ENCODE measurements at regions not wholly inside any gene's neighbourhood (a gene's known extent, or its start where the extent isn't known, plus 50 kb on each side); places are given as distances from the start of the nearest gene placed in this dataset.

GRCh38 chr6:88512951-88513350 lies 346.8 kb upstream of the CNR1 start:
- H3K27ac Mint-ChIP-seq = peak overlapping the region; percentile 26
- Histone ChIP-seq H3K9ac (no peak overlapping the region), H3K27me3 (no peaks in the 10 kb centered on the region), H3K9me3 (ENCODE audit: low read depth) (peaks cover 1% of the 10 kb centered on the region), H2AFZ (replicated peaks) (no peak overlapping the region), H3K36me3 (no peaks in the 10 kb centered on the region), H3K27ac (no peak overlapping the region), H3K4me2 (no peak overlapping the region), H3K79me2 (ENCODE audit: low read depth) (no peaks in the 10 kb centered on the region), H3K4me1 (no peaks in the 10 kb centered on the region), H4K20me1 (ENCODE audit: low read depth) (no peaks in the 10 kb centered on the region), H3F3A (ENCODE audit: low read depth) (no peaks in the 10 kb centered on the region), H3K4me3 (no peak overlapping the region)
- no peaks in the 10 kb centered on the region for H3K36me3 Mint-ChIP-seq
- H3K9me3 Mint-ChIP-seq = peaks cover 7% of the 10 kb centered on the region
- TF ChIP-seq EZH2 (IDR thresholded peaks at IDR 0.05) (no peak), CTCF (IDR thresholded peaks at IDR 0.05) (no peak), EZH2phosphoT487 (IDR thresholded peaks at IDR 0.05) (no peak)
- no peak for DNase-seq (ENCODE audit: low spot score)
- no peak overlapping the region for H3K4me3 Mint-ChIP-seq
- H3K27me3 Mint-ChIP-seq (ENCODE audit: insufficient read depth, low read depth) = peaks cover 9% of the 10 kb centered on the region
- H3K4me1 Mint-ChIP-seq = peaks cover 7% of the 10 kb centered on the region

GRCh38 chr6:88502391-88502790 lies 336.2 kb upstream of the CNR1 start:
- H3K36me3 ChIP-seq = no peaks in the 10 kb centered on the region
- no peak overlapping the region for H3K4me2 ChIP-seq
- no peak overlapping the region for H3K9ac ChIP-seq
- H3F3A ChIP-seq (ENCODE audit: low read depth) = no peaks in the 10 kb centered on the region
- Mint-ChIP-seq H3K4me3 (no peak overlapping the region), H3K36me3 (no peaks in the 10 kb centered on the region), H3K27ac (no peak overlapping the region), H3K9me3 (peaks cover 18% of the 10 kb centered on the region), H3K27me3 (ENCODE audit: insufficient read depth, low read depth) (peaks cover 2% of the 10 kb centered on the region), H3K4me1 (peaks cover 3% of the 10 kb centered on the region)
- no peaks in the 10 kb centered on the region for H3K27me3 ChIP-seq
- no peak for TF ChIP-seq EZH2phosphoT487 (IDR thresholded peaks at IDR 0.05)
- no peak for TF ChIP-seq EZH2 (IDR thresholded peaks at IDR 0.05)
- TF ChIP-seq CTCF (IDR thresholded peaks at IDR 0.05) = no peak
- DNase-seq (ENCODE audit: low spot score) = no peak
- H3K9me3 ChIP-seq (ENCODE audit: low read depth) = peaks cover under 1% of the 10 kb centered on the region
- H4K20me1 ChIP-seq (ENCODE audit: low read depth) = no peaks in the 10 kb centered on the region
- no peaks in the 10 kb centered on the region for H3K79me2 ChIP-seq (ENCODE audit: low read depth)
- H3K4me3 ChIP-seq = no peak overlapping the region
- H2AFZ ChIP-seq (replicated peaks) = no peak overlapping the region
- H3K27ac ChIP-seq = no peak overlapping the region
- H3K4me1 ChIP-seq = peaks cover 9% of the 10 kb centered on the region

GRCh38 chr6:88499845-88500699 lies 333.9 kb upstream of the CNR1 start:
- Histone ChIP-seq H3K4me1 (peaks cover 9% of the 10 kb centered on the region), H3K36me3 (no peaks in the 10 kb centered on the region), H3F3A (ENCODE audit: low read depth) (no peaks in the 10 kb centered on the region), H3K27me3 (no peaks in the 10 kb centered on the region), H3K79me2 (ENCODE audit: low read depth) (no peaks in the 10 kb centered on the region), H3K9me3 (ENCODE audit: low read depth) (no peaks in the 10 kb centered on the region), H3K4me2 (no peak overlapping the region), H3K4me3 (no peak overlapping the region), H3K9ac (no peak overlapping the region), H3K27ac (no peak overlapping the region), H2AFZ (replicated peaks) (no peak overlapping the region), H4K20me1 (ENCODE audit: low read depth) (no peaks in the 10 kb centered on the region)
- Mint-ChIP-seq H3K36me3 (no peaks in the 10 kb centered on the region), H3K27me3 (ENCODE audit: insufficient read depth, low read depth) (no peaks in the 10 kb centered on the region), H3K4me3 (no peak overlapping the region), H3K9me3 (peaks cover 7% of the 10 kb centered on the region), H3K27ac (no peak overlapping the region), H3K4me1 (peaks cover 5% of the 10 kb centered on the region)
- no peak for DNase-seq (ENCODE audit: low spot score)
- TF ChIP-seq EZH2 (IDR thresholded peaks at IDR 0.05) = no peak
- TF ChIP-seq CTCF (IDR thresholded peaks at IDR 0.05) = no peak
- no peak for TF ChIP-seq EZH2phosphoT487 (IDR thresholded peaks at IDR 0.05)

All from neural progenitor cell (in vitro differentiated cells).